K562 (cell line): ENCODE measurements at regions not wholly inside any gene's neighbourhood (a gene's known extent, or its start where the extent isn't known, plus 50 kb on each side); places are given as distances from the start of the nearest gene placed in this dataset.

Source experiments
- GATAD2B ChIP-seq: fragments of 450-650 bp; IDR thresholded peaks from 2 replicates; pipeline ENCODE4 v1.6.1; 2017; ENCODE audit warnings: mild to moderate bottlenecking, borderline replicate concordance
- JUN ChIP-seq, 2 experiments: sonication (generic) in 1 of 2; formaldehyde crosslinking in 1 of 2; IDR thresholded peaks; 2 replicates each; pipeline versions ENCODE4 v1.6.1 to v1.8.0; 2012 to 2022; ENCODE audit warnings: borderline replicate concordance in 2 of 2, mild to moderate bottlenecking in 2 of 2, improper control_type of control experiment in 1 of 2, low read depth in 1 of 2, low read length in 1 of 2, missing genetic modification reagents in 1 of 2
- MYC ChIP-seq, 2 experiments: fragments of 250-450 bp in 1 of 2; sonication (Bioruptor Pico) in 1 of 2; IDR thresholded peaks; 2 replicates each; pipeline versions ENCODE4 v1.5.1 to v1.6.1; 2012 to 2021; ENCODE audit warnings: low read depth in 2 of 2, borderline replicate concordance in 1 of 2, improper control_type of control experiment in 1 of 2, low read length in 1 of 2, mild to moderate bottlenecking in 1 of 2, moderate library complexity in 1 of 2
- NR2C2 ChIP-seq, 2 experiments: fragments of 200-800 bp in 1 of 2; sonication (Bioruptor generic) in 1 of 2; sonication (generic) in 1 of 2; formaldehyde crosslinking in 1 of 2; IDR thresholded peaks; 2 replicates each; pipeline versions ENCODE4 v1.6.1 to v1.8.0; 2016 to 2022; ENCODE audit warnings: mild to moderate bottlenecking in 1 of 2, missing compliant biosample characterization in 1 of 2, missing genetic modification characterization in 1 of 2, missing genetic modification reagents in 1 of 2
- POLR2A ChIP-seq: fragments of 450-650 bp; conservative IDR thresholded peaks from 2 replicates; pipeline ENCODE4 v1.6.1; 2016
- TAF1 ChIP-seq: IDR thresholded peaks from 2 replicates; pipeline ENCODE4 v1.6.1; 2011; ENCODE audit warnings: mild to moderate bottlenecking, low read length, moderate library complexity; ENCODE audit not compliant: insufficient read depth, control insufficient read depth, severe bottlenecking; ENCODE audit errors: extremely low read depth
- ZNF274 ChIP-seq: IDR thresholded peaks from 2 replicates; pipeline ENCODE4 v1.6.1; 2011; ENCODE audit warnings: low read depth, mild to moderate bottlenecking, low read length, moderate library complexity, borderline replicate concordance
- ZNF507 ChIP-seq: conservative IDR thresholded peaks from 2 replicates; pipeline ENCODE4 v1.6.1; 2017; ENCODE audit warnings: missing genetic modification characterization, missing compliant biosample characterization
- ZNF644 ChIP-seq: fragments of 200-800 bp; sonication (Bioruptor generic); IDR thresholded peaks from 2 replicates; pipeline ENCODE4 v1.6.1; 2016; ENCODE audit warnings: low read depth, missing genetic modification characterization, missing compliant biosample characterization
- TF ChIP-seq, protein P1 (sequence below): sonication (generic); formaldehyde crosslinking; IDR thresholded peaks from 2 replicates; pipeline ENCODE4 v1.8.0; 2022; ENCODE audit warnings: missing genetic modification reagents, mild to moderate bottlenecking, moderate library complexity, borderline replicate concordance
- TF ChIP-seq, protein P2 (sequence below): fragments of 250-450 bp; sonication (Bioruptor Pico); IDR thresholded peaks from 2 replicates; pipeline ENCODE4 v1.8.0; 2021; ENCODE audit warnings: moderate library complexity, mild to moderate bottlenecking, inconsistent platforms
- TF ChIP-seq, protein P3 (sequence below), 3 experiments: IDR thresholded peaks in 2 of 3; conservative IDR thresholded peaks in 1 of 3; 2 replicates each; pipeline ENCODE4 v1.5.1; 2011 to 2012; ENCODE audit warnings: low read length in 3 of 3, mild to moderate bottlenecking in 3 of 3, control low read depth in 2 of 3, improper control_type of control experiment in 1 of 3, inconsistent platforms in 1 of 3, low read depth in 1 of 3, mixed read lengths in 1 of 3, moderate library complexity in 1 of 3; ENCODE audit not compliant: insufficient read depth in 2 of 3

DNA sequence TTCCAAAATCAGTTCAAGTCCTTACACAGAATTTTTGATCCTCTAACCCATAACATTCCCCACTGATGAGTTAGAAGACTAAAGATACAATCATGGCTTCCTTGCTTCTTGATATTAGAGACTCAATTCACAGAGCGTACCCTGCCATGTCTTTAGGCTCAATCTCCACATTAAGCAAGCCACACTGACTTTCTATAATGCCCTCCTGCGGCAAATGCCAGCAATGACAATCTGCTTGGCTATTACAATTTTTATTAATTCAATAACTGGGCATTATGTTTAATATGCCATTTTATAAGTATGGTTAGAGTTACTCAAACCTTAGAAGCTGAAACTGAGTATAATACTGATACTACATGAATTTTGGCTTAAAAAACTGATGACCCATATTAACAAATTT lies 479.7 kb upstream of the NR2F2 start:
- TF ChIP-seq ZNF274 (no peak), GATAD2B (no peak), MYC (IDR thresholded peaks at IDR 0.05; ENCODE audit: low read depth, low read length) (no peak), MYC (CRISPR knock-in tag; IDR thresholded peaks at IDR 0.05; ENCODE audit: borderline replicate concordance, low read depth) (no peak), ZNF644 (tag) (no peak), NR2C2 (CRISPR knock-in tag; IDR thresholded peaks at IDR 0.05) (no peak), NR2C2 (tag; IDR thresholded peaks at IDR 0.05) (no peak), JUN (IDR thresholded peaks at IDR 0.05; ENCODE audit: borderline replicate concordance, low read depth, low read length) (no peak), JUN (CRISPR knock-in tag; IDR thresholded peaks at IDR 0.05; ENCODE audit: borderline replicate concordance) (no peak), ZNF507 (no peak), TAF1 (no peak), POLR2A (no peak)
- TF ChIP-seq, protein P1, sequence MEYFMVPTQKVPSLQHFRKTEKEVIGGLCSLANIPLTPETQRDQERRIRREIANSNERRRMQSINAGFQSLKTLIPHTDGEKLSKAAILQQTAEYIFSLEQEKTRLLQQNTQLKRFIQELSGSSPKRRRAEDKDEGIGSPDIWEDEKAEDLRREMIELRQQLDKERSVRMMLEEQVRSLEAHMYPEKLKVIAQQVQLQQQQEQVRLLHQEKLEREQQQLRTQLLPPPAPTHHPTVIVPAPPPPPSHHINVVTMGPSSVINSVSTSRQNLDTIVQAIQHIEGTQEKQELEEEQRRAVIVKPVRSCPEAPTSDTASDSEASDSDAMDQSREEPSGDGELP (CRISPR knock-in tag), result no peak
- TF ChIP-seq, protein P2, sequence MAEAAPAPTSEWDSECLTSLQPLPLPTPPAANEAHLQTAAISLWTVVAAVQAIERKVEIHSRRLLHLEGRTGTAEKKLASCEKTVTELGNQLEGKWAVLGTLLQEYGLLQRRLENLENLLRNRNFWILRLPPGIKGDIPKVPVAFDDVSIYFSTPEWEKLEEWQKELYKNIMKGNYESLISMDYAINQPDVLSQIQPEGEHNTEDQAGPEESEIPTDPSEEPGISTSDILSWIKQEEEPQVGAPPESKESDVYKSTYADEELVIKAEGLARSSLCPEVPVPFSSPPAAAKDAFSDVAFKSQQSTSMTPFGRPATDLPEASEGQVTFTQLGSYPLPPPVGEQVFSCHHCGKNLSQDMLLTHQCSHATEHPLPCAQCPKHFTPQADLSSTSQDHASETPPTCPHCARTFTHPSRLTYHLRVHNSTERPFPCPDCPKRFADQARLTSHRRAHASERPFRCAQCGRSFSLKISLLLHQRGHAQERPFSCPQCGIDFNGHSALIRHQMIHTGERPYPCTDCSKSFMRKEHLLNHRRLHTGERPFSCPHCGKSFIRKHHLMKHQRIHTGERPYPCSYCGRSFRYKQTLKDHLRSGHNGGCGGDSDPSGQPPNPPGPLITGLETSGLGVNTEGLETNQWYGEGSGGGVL (CRISPR knock-in tag), result no peak
- TF ChIP-seq, protein P3, sequence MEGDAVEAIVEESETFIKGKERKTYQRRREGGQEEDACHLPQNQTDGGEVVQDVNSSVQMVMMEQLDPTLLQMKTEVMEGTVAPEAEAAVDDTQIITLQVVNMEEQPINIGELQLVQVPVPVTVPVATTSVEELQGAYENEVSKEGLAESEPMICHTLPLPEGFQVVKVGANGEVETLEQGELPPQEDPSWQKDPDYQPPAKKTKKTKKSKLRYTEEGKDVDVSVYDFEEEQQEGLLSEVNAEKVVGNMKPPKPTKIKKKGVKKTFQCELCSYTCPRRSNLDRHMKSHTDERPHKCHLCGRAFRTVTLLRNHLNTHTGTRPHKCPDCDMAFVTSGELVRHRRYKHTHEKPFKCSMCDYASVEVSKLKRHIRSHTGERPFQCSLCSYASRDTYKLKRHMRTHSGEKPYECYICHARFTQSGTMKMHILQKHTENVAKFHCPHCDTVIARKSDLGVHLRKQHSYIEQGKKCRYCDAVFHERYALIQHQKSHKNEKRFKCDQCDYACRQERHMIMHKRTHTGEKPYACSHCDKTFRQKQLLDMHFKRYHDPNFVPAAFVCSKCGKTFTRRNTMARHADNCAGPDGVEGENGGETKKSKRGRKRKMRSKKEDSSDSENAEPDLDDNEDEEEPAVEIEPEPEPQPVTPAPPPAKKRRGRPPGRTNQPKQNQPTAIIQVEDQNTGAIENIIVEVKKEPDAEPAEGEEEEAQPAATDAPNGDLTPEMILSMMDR (IDR thresholded peaks at IDR 0.05 in 2 of 3, conservative IDR thresholded peaks at IDR 0.05 in 1 of 3; ENCODE audit: insufficient read depth in 2 of 3, low read depth in 1 of 3, low read length in 3 of 3), result peak; percentile 21 to 40 (median 28); a peak in 3 of 6 replicates
